A549 (cell line): ENCODE measurements at regions not wholly inside any gene's neighbourhood (a gene's known extent, or its start where the extent isn't known, plus 50 kb on each side); places are given as distances from the start of the nearest gene placed in this dataset.

Experiments used
- ATAC-seq, 2 experiments: fragments of 200-7000 bp in 1 of 2; fragments of >200 bp in 1 of 2; cut with Nextera tagmentation in 1 of 2; cut with Tn5 transposase in 1 of 2; 3 replicates each; pipeline versions ENCODE4 v1.8.0 to v1.9.1; 2018 to 2020; ENCODE audit warnings: mild to moderate bottlenecking in 1 of 2, moderate library complexity in 1 of 2
- CTCF ChIA-PET: fragments of 300-600 bp; sonication (Branson Sonifier 250); formaldehyde crosslinking; extraction: SDS; loops from one replicate; lab custom pipeline; 2021; ENCODE audit warnings: antibody characterized with exemption, inconsistent platforms; lab: Yijun Ruan, JAX
- POLR2A ChIA-PET: fragments of 350-600 bp; formaldehyde crosslinking; extraction: SDS; loops from one replicate; lab custom pipeline; 2021; ENCODE audit warnings: antibody characterized with exemption, inconsistent platforms; lab: Yijun Ruan, JAX
- DNase-seq, 2 experiments: peaks; one replicate each; pipeline versions ENCODE4 v3.0.0 to v3.0.0-alpha.2; 2011 to 2016; ENCODE audit warnings: low read depth in 1 of 2, low spot score in 1 of 2
- FAIRE-seq: peaks from 2 replicates; lab custom pipeline; 2011; peaks lifted over from hg19 to GRCh38; lab: Jason Lieb, UNC
- H3K27ac ChIP-seq, 2 experiments: fragments of >200 bp; sonication (Bioruptor Twin); formaldehyde crosslinking; 3 replicates each; pipeline ENCODE4 v1.5.1; 2016 to 2017
- H3K4me1 ChIP-seq: fragments of >200 bp; sonication (Bioruptor Twin); formaldehyde crosslinking; 3 replicates; pipeline ENCODE4 v1.6.1; 2016
- H3K4me2 ChIP-seq: fragments of >200 bp; sonication (Bioruptor Twin); formaldehyde crosslinking; 3 replicates; pipeline ENCODE4 v1.6.1; 2016
- H3K4me3 ChIP-seq: fragments of >200 bp; sonication (Bioruptor Twin); formaldehyde crosslinking; 3 replicates; pipeline ENCODE4 v1.5.1; 2016
- H3K9me3 ChIP-seq: fragments of >200 bp; sonication (Bioruptor Twin); formaldehyde crosslinking; 3 replicates; pipeline ENCODE4 v1.6.1; 2016
- EHF ChIP-seq: fragments of 250-450 bp; sonication (Bioruptor Pico); IDR thresholded peaks from 2 replicates; pipeline ENCODE4 v1.5.0; 2020; ENCODE audit warnings: mild to moderate bottlenecking
- EHMT2 ChIP-seq: fragments of 200-600 bp; sonication (generic); IDR thresholded peaks from 2 replicates; pipeline ENCODE4 v1.6.1; 2016; ENCODE audit warnings: antibody characterized with exemption, low read depth, mild to moderate bottlenecking, moderate library complexity
- FOSB ChIP-seq: fragments of 250-450 bp; sonication (Bioruptor Pico); IDR thresholded peaks from 2 replicates; pipeline ENCODE4 v1.5.0; 2020; ENCODE audit warnings: mild to moderate bottlenecking, moderate library complexity
- FOSL2 ChIP-seq, 2 experiments: fragments of 450-650 bp in 1 of 2; fragments of >200 bp in 1 of 2; sonication (Bioruptor Twin) in 1 of 2; formaldehyde crosslinking; IDR thresholded peaks; 2 replicates each; pipeline versions ENCODE4 v1.5.0 to v1.6.1; 2016 to 2020; ENCODE audit warnings: mild to moderate bottlenecking in 1 of 2, moderate library complexity in 1 of 2
- FOXS1 ChIP-seq: fragments of 250-450 bp; sonication (Bioruptor Pico); IDR thresholded peaks from 2 replicates; pipeline ENCODE4 v1.5.0; 2020; ENCODE audit warnings: mild to moderate bottlenecking, moderate library complexity
- HOXB5 ChIP-seq: fragments of 250-450 bp; sonication (Bioruptor Pico); IDR thresholded peaks from 2 replicates; pipeline ENCODE4 v1.5.0; 2020; ENCODE audit warnings: mild to moderate bottlenecking, moderate library complexity
- JUN ChIP-seq, 2 experiments: fragments of >200 bp; sonication (Bioruptor Twin); formaldehyde crosslinking; IDR thresholded peaks; 2 replicates in 1 of 2; 3 replicates in 1 of 2; pipeline ENCODE4 v1.6.1; 2016 to 2017
- JUNB ChIP-seq: fragments of >200 bp; sonication (Bioruptor Twin); formaldehyde crosslinking; IDR thresholded peaks from 2 replicates; pipeline ENCODE4 v1.6.1; 2016
- KDM1A ChIP-seq: fragments of 200-600 bp; sonication (generic); IDR thresholded peaks from 2 replicates; pipeline ENCODE4 v1.6.1; 2016; ENCODE audit warnings: low read depth, mild to moderate bottlenecking
- MAFK ChIP-seq: fragments of 450-650 bp; IDR thresholded peaks from 2 replicates; pipeline ENCODE4 v1.6.1; 2014; ENCODE audit not compliant: partially characterized antibody
- MAZ ChIP-seq: fragments of 150-350 bp; IDR thresholded peaks from 2 replicates; pipeline ENCODE4 v1.6.1; 2014; ENCODE audit warnings: antibody characterized with exemption, low read depth, low read length, borderline replicate concordance
- NR3C1 ChIP-seq: fragments of >200 bp; sonication (Bioruptor Twin); formaldehyde crosslinking; IDR thresholded peaks from 3 replicates; pipeline ENCODE4 v1.6.1; 2017
- PBX3 ChIP-seq: IDR thresholded peaks from 2 replicates; pipeline ENCODE4 v1.6.1; 2012
- PHF8 ChIP-seq: fragments of 200-600 bp; sonication (generic); IDR thresholded peaks from 2 replicates; pipeline ENCODE4 v1.6.1; 2016; ENCODE audit warnings: low read depth, mild to moderate bottlenecking, antibody characterized with exemption, moderate library complexity, borderline replicate concordance
- POLR2A ChIP-seq: IDR thresholded peaks from 2 replicates; pipeline ENCODE4 v1.6.1; 2012; ENCODE audit warnings: mild to moderate bottlenecking, low read length
- POLR2AphosphoS2 ChIP-seq: conservative IDR thresholded peaks from 2 replicates; pipeline ENCODE4 v1.6.1; 2012; ENCODE audit warnings: low read length, improper control_type of control experiment, inconsistent platforms
- RAD21 ChIP-seq, 2 experiments: fragments of >200 bp in 1 of 2; sonication (Bioruptor Twin) in 1 of 2; formaldehyde crosslinking in 1 of 2; IDR thresholded peaks in 1 of 2; conservative IDR thresholded peaks in 1 of 2; 2 replicates in 1 of 2; 3 replicates in 1 of 2; pipeline ENCODE4 v1.6.1; 2012 to 2018; ENCODE audit warnings: inconsistent platforms in 1 of 2
- RARB ChIP-seq: fragments of 250-450 bp; sonication (Bioruptor Pico); IDR thresholded peaks from 2 replicates; pipeline ENCODE4 v1.8.0; 2021; ENCODE audit warnings: mild to moderate bottlenecking, moderate library complexity
- REST ChIP-seq: fragments of 200-600 bp; sonication (generic); IDR thresholded peaks from 2 replicates; pipeline ENCODE4 v1.6.1; 2016; ENCODE audit warnings: antibody characterized with exemption, mild to moderate bottlenecking, moderate library complexity
- RNF2 ChIP-seq: fragments of 200-600 bp; sonication (generic); IDR thresholded peaks from 2 replicates; pipeline ENCODE4 v1.6.1; 2016; ENCODE audit warnings: low read depth, mild to moderate bottlenecking, antibody characterized with exemption, moderate library complexity, borderline replicate concordance
- TFCP2L1 ChIP-seq: fragments of 250-450 bp; sonication (Bioruptor Pico); IDR thresholded peaks from 2 replicates; pipeline ENCODE4 v1.5.0; 2021; ENCODE audit warnings: mild to moderate bottlenecking
- TP53 ChIP-seq: fragments of 250-450 bp; sonication (Bioruptor Pico); IDR thresholded peaks from 2 replicates; pipeline ENCODE4 v1.5.0; 2021; ENCODE audit warnings: mild to moderate bottlenecking, moderate library complexity
- ZC3H11A ChIP-seq: fragments of 450-650 bp; IDR thresholded peaks from 2 replicates; pipeline ENCODE4 v1.6.1; 2014; ENCODE audit warnings: antibody characterized with exemption, mild to moderate bottlenecking
- WGBS: methylation state at CpG from one replicate; pipeline ENCODE4 v1.1.6; 2017; ENCODE audit errors: missing lambda C conversion rate; 5-methylcytosine and 5-hydroxymethylcytosine counted together
- TF ChIP-seq, protein P1 (sequence below): fragments of >200 bp; sonication (Bioruptor Twin); formaldehyde crosslinking; IDR thresholded peaks from 2 replicates; pipeline ENCODE4 v1.6.1; 2016
- TF ChIP-seq, protein P2 (sequence below): fragments of 450-650 bp; IDR thresholded peaks from 2 replicates; pipeline ENCODE4 v1.6.1; 2014; ENCODE audit warnings: antibody characterized with exemption
- TF ChIP-seq, protein P3 (sequence below): IDR thresholded peaks from 2 replicates; pipeline ENCODE4 v1.6.1; 2012; ENCODE audit warnings: low read depth, borderline replicate concordance

GRCh38 chr2:133959066-133959465 lies 294.8 kb upstream of the MGAT5 start:
- POLR2A ChIA-PET, result no interaction called here
- Histone ChIP-seq H3K4me2 (no peak overlapping the region), H3K4me3 (no peak overlapping the region), H3K4me1 (no peaks in the 10 kb centered on the region), H3K9me3 (no peaks in the 10 kb centered on the region), H3K27ac (no peak overlapping the region)
- CTCF ChIA-PET, result no interaction called here
- no peak for FAIRE-seq
- TF ChIP-seq FOSL2 (IDR thresholded peaks at IDR 0.05) (no peak), FOSL2 (CRISPR knock-in tag; IDR thresholded peaks at IDR 0.05) (no peak), HOXB5 (CRISPR knock-in tag) (no peak), POLR2AphosphoS2 (no peak), TFCP2L1 (CRISPR knock-in tag) (no peak), NR3C1 (no peak), MAZ (no peak), EHMT2 (no peak), JUNB (no peak), RAD21 (conservative IDR thresholded peaks at IDR 0.05 in 1 of 2, IDR thresholded peaks at IDR 0.05 in 1 of 2) (no peak), KDM1A (no peak), RARB (CRISPR knock-in tag) (no peak), EHF (no peak)
- TF ChIP-seq, protein P1, sequence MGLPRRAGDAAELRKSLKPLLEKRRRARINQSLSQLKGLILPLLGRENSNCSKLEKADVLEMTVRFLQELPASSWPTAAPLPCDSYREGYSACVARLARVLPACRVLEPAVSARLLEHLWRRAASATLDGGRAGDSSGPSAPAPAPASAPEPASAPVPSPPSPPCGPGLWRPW, result no peak
- ATAC-seq, result no peak
- WGBS, result 0% methylated on average over 1 of the region's 1 CpG
- no peak for DNase-seq

GRCh38 chr2:133966720-133967304 lies 287.1 kb upstream of the MGAT5 start:
- no peak for FAIRE-seq
- 7% methylated on average over 4 of the region's 4 CpGs for WGBS
- CTCF ChIA-PET, result no interaction called here
- ATAC-seq, result no peak
- no peaks in the 10 kb centered on the region for H3K4me1 ChIP-seq
- TF ChIP-seq MAFK, result no peak
- TF ChIP-seq JUNB, result no peak
- TF ChIP-seq JUN (IDR thresholded peaks at IDR 0.05), result no peak
- TF ChIP-seq PHF8, result no peak
- TF ChIP-seq FOSB (CRISPR knock-in tag), result no peak
- TF ChIP-seq HOXB5 (CRISPR knock-in tag), result no peak
- no peak for TF ChIP-seq FOXS1 (CRISPR knock-in tag)
- TF ChIP-seq PBX3, result no peak
- TF ChIP-seq REST, result no peak
- TF ChIP-seq, all 56 proteins: peak for 0
- Histone ChIP-seq H3K27ac (no peak overlapping the region), H3K4me2 (no peak overlapping the region), H3K9me3 (no peaks in the 10 kb centered on the region), H3K4me3 (no peak overlapping the region)
- POLR2A ChIA-PET, result no interaction called here
- no peak for DNase-seq

DNA sequence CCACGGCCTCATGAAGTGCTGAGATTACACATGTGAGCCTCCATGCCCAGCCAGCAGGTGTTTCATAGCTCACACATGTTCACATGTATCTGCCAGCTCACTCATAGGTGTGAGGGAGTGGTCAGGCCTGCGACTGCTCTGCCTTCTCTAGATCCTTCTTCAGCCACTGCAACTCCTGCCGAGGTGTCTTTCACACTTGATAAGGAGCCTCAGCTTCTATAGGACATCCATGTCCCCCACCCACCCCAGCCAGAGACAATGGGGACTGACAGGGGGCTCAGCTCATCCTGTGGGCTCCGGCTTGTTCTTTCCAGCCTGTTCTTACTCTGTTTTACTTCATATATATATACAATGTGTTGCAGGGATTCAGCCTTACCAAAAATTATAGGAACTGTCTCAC lies 286.5 kb upstream of the MGAT5 start:
- Histone ChIP-seq H3K4me2 (no peak overlapping the region), H3K27ac (no peak overlapping the region), H3K4me1 (no peaks in the 10 kb centered on the region), H3K9me3 (no peaks in the 10 kb centered on the region), H3K4me3 (no peak overlapping the region)
- DNase-seq (no peak), ATAC-seq (no peak), FAIRE-seq (no peak)
- ChIA-PET CTCF (no interaction called here), POLR2A (no interaction called here)
- WGBS, result 6% methylated on average over 4 of the region's 4 CpGs
- TF ChIP-seq POLR2A, result no peak
- no peak for TF ChIP-seq POLR2AphosphoS2
- TF ChIP-seq TP53, result no peak
- TF ChIP-seq, protein P2, sequence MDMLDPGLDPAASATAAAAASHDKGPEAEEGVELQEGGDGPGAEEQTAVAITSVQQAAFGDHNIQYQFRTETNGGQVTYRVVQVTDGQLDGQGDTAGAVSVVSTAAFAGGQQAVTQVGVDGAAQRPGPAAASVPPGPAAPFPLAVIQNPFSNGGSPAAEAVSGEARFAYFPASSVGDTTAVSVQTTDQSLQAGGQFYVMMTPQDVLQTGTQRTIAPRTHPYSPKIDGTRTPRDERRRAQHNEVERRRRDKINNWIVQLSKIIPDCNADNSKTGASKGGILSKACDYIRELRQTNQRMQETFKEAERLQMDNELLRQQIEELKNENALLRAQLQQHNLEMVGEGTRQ, result no peak
- no peak for TF ChIP-seq PHF8
- TF ChIP-seq, protein P3, sequence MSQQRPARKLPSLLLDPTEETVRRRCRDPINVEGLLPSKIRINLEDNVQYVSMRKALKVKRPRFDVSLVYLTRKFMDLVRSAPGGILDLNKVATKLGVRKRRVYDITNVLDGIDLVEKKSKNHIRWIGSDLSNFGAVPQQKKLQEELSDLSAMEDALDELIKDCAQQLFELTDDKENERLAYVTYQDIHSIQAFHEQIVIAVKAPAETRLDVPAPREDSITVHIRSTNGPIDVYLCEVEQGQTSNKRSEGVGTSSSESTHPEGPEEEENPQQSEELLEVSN, result no peak
- no peak for TF ChIP-seq JUNB
- no peak for TF ChIP-seq ZC3H11A
- TF ChIP-seq PBX3, result no peak
- no peak for TF ChIP-seq RNF2
- TF ChIP-seq TFCP2L1 (CRISPR knock-in tag), result no peak
- no peak for TF ChIP-seq KDM1A
